GM12891 (cell line): ENCODE measurements at regions not wholly inside any gene's neighbourhood (a gene's known extent, or its start where the extent isn't known, plus 50 kb on each side); places are given as distances from the start of the nearest gene placed in this dataset.

Source experiments
- POLR2A ChIP-seq: IDR thresholded peaks from 2 replicates; pipeline ENCODE4 v1.6.1; 2011; ENCODE audit warnings: low read depth, low read length, control low read depth
- POLR2AphosphoS5 ChIP-seq: IDR thresholded peaks from 2 replicates; pipeline ENCODE4 v1.6.1; 2011; ENCODE audit warnings: low read depth, low read length, control low read depth
- SPI1 ChIP-seq: IDR thresholded peaks from 2 replicates; pipeline ENCODE4 v1.6.1; 2011; ENCODE audit warnings: low read depth, low read length, control low read depth
- TAF1 ChIP-seq: IDR thresholded peaks from 2 replicates; pipeline ENCODE4 v1.6.1; 2011; ENCODE audit warnings: low read depth, low read length, control low read depth

GRCh38 chr1:5254131-5254725 is 599.8 kb downstream of the AJAP1 start:
- no peak for TF ChIP-seq POLR2AphosphoS5
- no peak for TF ChIP-seq POLR2A
- TF ChIP-seq TAF1 = no peak
- no peak for TF ChIP-seq SPI1
